ENCODE measurements at regions not wholly inside any gene's neighbourhood (a gene's known extent, or its start where the extent isn't known, plus 50 kb on each side); places are given as distances from the start of the nearest gene placed in this dataset.

DNA sequence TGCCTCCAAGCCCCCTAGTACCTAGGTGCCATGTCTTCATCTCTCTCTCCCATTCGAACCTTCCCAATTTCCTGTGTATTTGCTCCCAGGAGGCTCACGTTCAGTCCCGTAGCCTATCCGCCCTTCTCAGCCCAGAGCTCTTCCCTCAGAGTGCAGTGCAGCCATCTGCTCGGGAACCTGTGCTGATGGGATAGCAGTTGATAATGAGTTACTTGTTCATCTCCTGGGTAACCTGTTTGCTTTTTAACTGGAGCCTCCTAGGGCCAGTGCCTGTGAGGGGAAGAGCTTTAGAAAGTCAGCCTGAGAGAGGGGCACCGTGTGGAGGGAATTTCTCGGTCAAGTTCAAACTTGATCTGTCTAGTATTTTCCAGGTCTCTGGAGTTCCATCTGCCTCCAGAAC, 229.8 kb upstream of the IL12B start:
- TF ChIP-seq POU2F2 (IDR thresholded peaks at IDR 0.05; ENCODE audit: low read depth, low read length) (no peak), POLR2A (IDR thresholded peaks at IDR 0.05; ENCODE audit: low read depth, low read length) (no peak), POLR2AphosphoS5 (IDR thresholded peaks at IDR 0.05; ENCODE audit: low read depth, low read length) (no peak), TAF1 (IDR thresholded peaks at IDR 0.05; ENCODE audit: low read depth, low read length) (no peak), SPI1 (IDR thresholded peaks at IDR 0.05; ENCODE audit: low read depth, low read length) (no peak), PAX5 (IDR thresholded peaks at IDR 0.05; ENCODE audit: insufficient read depth, low read length, severe bottlenecking) (no peak)
